DND-41 (cell line): ENCODE measurements at regions not wholly inside any gene's neighbourhood (a gene's known extent, or its start where the extent isn't known, plus 50 kb on each side); places are given as distances from the start of the nearest gene placed in this dataset.
A peak's percentile ranks its signal among the peaks of the same experiment; 100 is the strongest.

Source experiments
- ATAC-seq: fragments of 200-7000 bp; cut with Tn5 transposase; 3 replicates; pipeline ENCODE4 v1.9.1; 2021; ENCODE audit warnings: low read depth; ENCODE audit not compliant: insufficient read depth
- DNase-seq: peaks from one replicate; pipeline ENCODE4 v3.0.0-alpha.2; 2020
- H2AFZ ChIP-seq: 2 replicates; pipeline ENCODE4 v1.6.0; 2012; ENCODE audit warnings: low read depth, low read length
- H3K27ac ChIP-seq: 2 replicates; pipeline ENCODE4 v1.5.1; 2012; ENCODE audit warnings: low read length, inconsistent platforms
- H3K27me3 ChIP-seq: fragments of 200-600 bp; sonication (generic); 2 replicates; pipeline ENCODE4 v1.6.0; 2012; ENCODE audit warnings: low read length, mild to moderate bottlenecking, inconsistent platforms; ENCODE audit not compliant: insufficient read depth, poor library complexity
- H3K36me3 ChIP-seq: 2 replicates; pipeline ENCODE4 v1.5.1; 2012; ENCODE audit warnings: low read length, inconsistent platforms; ENCODE audit not compliant: insufficient read depth
- H3K4me1 ChIP-seq: 2 replicates; pipeline ENCODE4 v1.5.1; 2012; ENCODE audit warnings: mild to moderate bottlenecking, low read length; ENCODE audit not compliant: insufficient read depth
- H3K4me2 ChIP-seq: 2 replicates; pipeline ENCODE4 v1.6.0; 2012; ENCODE audit warnings: mild to moderate bottlenecking, moderate library complexity, low read length, inconsistent platforms; ENCODE audit not compliant: insufficient read depth
- H3K4me3 ChIP-seq, 2 experiments: fragments of 200-600 bp in 1 of 2; shearing (Covaris generic) in 1 of 2; 2 replicates each; pipeline ENCODE4 v1.5.1; 2012 to 2016; ENCODE audit warnings: inconsistent platforms in 2 of 2, low read length in 2 of 2, mild to moderate bottlenecking in 2 of 2, low read depth in 1 of 2, moderate library complexity in 1 of 2
- H3K79me2 ChIP-seq: 2 replicates; pipeline ENCODE4 v1.6.0; 2012; ENCODE audit warnings: low read length, inconsistent platforms; ENCODE audit not compliant: insufficient read depth
- H3K9ac ChIP-seq: 2 replicates; pipeline ENCODE4 v1.6.0; 2012; ENCODE audit warnings: low read depth, mild to moderate bottlenecking, inconsistent platforms, low read length, moderate library complexity
- H3K9me3 ChIP-seq: 2 replicates; pipeline ENCODE4 v1.5.1; 2012; ENCODE audit warnings: low read length, moderate library complexity, mild to moderate bottlenecking, inconsistent platforms; ENCODE audit not compliant: insufficient read depth, severe bottlenecking
- H4K20me1 ChIP-seq: 2 replicates; pipeline ENCODE4 v1.6.0; 2012; ENCODE audit warnings: low read length; ENCODE audit not compliant: insufficient read depth
- CTCF ChIP-seq: IDR thresholded peaks from 2 replicates; pipeline ENCODE4 v1.5.1; 2012; ENCODE audit warnings: borderline replicate concordance, low read length, moderate library complexity, mild to moderate bottlenecking; ENCODE audit not compliant: poor library complexity, severe bottlenecking; ENCODE audit errors: extremely low read depth
- EZH2 ChIP-seq: IDR thresholded peaks from 3 replicates; pipeline ENCODE4 v1.6.1; 2012; ENCODE audit warnings: borderline replicate concordance, low read depth, mild to moderate bottlenecking, moderate library complexity, low read length, inconsistent platforms; ENCODE audit not compliant: severe bottlenecking

GRCh38 chr1:244236101-244236500 lies 185.0 kb downstream of the ZBTB18 start:
- H3K4me1 ChIP-seq: peaks cover 44% of the 10 kb centered on the region
- H3K27ac ChIP-seq: no peak overlapping the region
- no peak overlapping the region for H3K4me3 ChIP-seq
- DNase-seq: no peak
- H3K9ac ChIP-seq: no peak overlapping the region
- H3K9me3 ChIP-seq: no peaks in the 10 kb centered on the region
- no peaks in the 10 kb centered on the region for H4K20me1 ChIP-seq
- ATAC-seq: no peak
- TF ChIP-seq CTCF: no peak
- TF ChIP-seq EZH2: no peak
- no peaks in the 10 kb centered on the region for H3K27me3 ChIP-seq
- H3K79me2 ChIP-seq: no peaks in the 10 kb centered on the region
- H2AFZ ChIP-seq: no peak overlapping the region
- no peaks in the 10 kb centered on the region for H3K36me3 ChIP-seq
- no peak overlapping the region for H3K4me2 ChIP-seq

- Histone ChIP-seq H4K20me1 (no peaks in the 10 kb centered on the region), H3K27ac (no peak overlapping the region), H3K9me3 (no peaks in the 10 kb centered on the region), H3K4me2 (no peak overlapping the region), H2AFZ (no peak overlapping the region), H3K36me3 (no peaks in the 10 kb centered on the region), H3K9ac (no peak overlapping the region), H3K79me2 (no peaks in the 10 kb centered on the region), H3K27me3 (no peaks in the 10 kb centered on the region), H3K4me3 (no peak overlapping the region), H3K4me1 (peaks cover 39% of the 10 kb centered on the region)
- DNase-seq (no peak), ATAC-seq (no peak)
- TF ChIP-seq EZH2 (no peak), CTCF (no peak)
These were observed 185.6 kb downstream of the ZBTB18 start for GRCh38 chr1:244236721-244237120.

GRCh38 chr1:244237445-244237844 lies 186.4 kb downstream of the ZBTB18 start:
- Histone ChIP-seq H4K20me1 (no peaks in the 10 kb centered on the region), H3K4me2 (no peak overlapping the region), H2AFZ (no peak overlapping the region), H3K4me1 (peaks cover 31% of the 10 kb centered on the region), H3K27me3 (no peaks in the 10 kb centered on the region), H3K36me3 (no peaks in the 10 kb centered on the region), H3K9me3 (no peaks in the 10 kb centered on the region), H3K4me3 (no peak overlapping the region), H3K9ac (no peak overlapping the region), H3K27ac (no peak overlapping the region), H3K79me2 (no peaks in the 10 kb centered on the region)
- TF ChIP-seq CTCF: no peak
- no peak for TF ChIP-seq EZH2
- no peak for ATAC-seq
- DNase-seq: no peak

GRCh38 chr1:244239261-244239770 lies 188.2 kb downstream of the ZBTB18 start:
- Histone ChIP-seq H3K9me3 (no peaks in the 10 kb centered on the region), H3K27me3 (no peaks in the 10 kb centered on the region), H3K79me2 (no peaks in the 10 kb centered on the region), H3K4me2 (no peak overlapping the region), H3K4me1 (peaks cover 22% of the 10 kb centered on the region), H3K27ac (peak overlapping the region; percentile 77), H2AFZ (peak overlapping the region; percentile 51; the same call in 1 of the 2 replicates), H3K36me3 (no peaks in the 10 kb centered on the region), H3K9ac (no peak overlapping the region), H3K4me3 (no peak overlapping the region), H4K20me1 (no peaks in the 10 kb centered on the region)
- DNase-seq (peak; percentile 75), ATAC-seq (peak; percentile 95)
- TF ChIP-seq EZH2 (no peak), CTCF (no peak)
